IPS-NIHi11 (cell line): ENCODE measurements at regions not wholly inside any gene's neighbourhood (a gene's known extent, or its start where the extent isn't known, plus 50 kb on each side); places are given as distances from the start of the nearest gene placed in this dataset.

ENCODE experiments used
- DNase-seq: peaks from one replicate; pipeline ENCODE4 v3.0.0; 2012; ENCODE audit warnings: mixed read lengths, low spot score

DNA sequence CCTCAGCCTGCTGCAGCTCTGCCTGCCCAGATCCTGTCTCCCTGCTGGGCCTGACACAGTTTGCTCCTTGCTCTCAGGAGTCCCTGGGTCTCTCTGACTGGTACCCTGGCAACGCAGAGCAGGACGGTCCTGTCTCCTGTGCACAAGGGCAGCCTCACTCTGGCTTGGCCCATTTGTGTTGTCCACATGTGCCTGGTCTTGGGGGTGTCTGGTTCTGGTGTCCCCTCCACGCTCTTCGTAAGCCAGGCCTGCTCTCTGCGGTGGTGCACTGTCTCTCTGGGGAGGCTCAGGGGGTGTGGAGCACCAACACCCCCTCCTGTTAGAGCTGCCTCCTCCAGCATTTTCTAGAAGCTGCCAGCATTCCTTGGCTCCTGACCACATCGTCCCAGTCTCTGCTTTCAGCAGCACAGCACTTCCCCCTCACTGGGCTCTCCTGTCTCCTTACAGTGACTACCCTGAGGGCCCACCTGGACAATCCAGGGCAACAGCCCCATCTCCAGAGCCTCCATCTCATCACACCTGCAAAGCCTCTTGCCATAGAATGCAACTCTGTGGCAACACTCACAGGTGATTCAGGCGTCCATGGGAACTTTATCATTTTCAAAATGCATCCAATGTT, 235.6 kb upstream of the HS6ST1 start:
- no peak for DNase-seq

DNA sequence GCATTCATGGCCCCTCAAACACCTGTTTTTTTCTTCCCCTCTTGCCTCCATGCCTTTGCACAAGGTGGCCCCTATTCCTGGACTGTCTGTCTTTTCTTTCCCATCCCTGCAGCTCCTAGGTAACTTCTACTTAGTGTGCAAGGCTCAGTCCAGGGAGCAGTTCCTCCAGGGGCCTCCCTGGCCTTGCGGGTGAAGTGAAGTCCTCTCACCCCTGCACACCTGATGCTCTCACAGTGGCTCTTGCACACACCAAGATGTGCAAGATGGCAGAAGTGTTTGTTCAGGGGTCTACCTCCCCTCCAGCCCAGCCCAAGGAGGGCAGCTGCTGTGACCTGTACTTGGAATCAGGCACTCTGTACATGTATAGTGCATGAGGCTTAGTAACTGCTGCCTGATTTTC, 236.8 kb upstream of the HS6ST1 start:
- no peak for DNase-seq

DNA sequence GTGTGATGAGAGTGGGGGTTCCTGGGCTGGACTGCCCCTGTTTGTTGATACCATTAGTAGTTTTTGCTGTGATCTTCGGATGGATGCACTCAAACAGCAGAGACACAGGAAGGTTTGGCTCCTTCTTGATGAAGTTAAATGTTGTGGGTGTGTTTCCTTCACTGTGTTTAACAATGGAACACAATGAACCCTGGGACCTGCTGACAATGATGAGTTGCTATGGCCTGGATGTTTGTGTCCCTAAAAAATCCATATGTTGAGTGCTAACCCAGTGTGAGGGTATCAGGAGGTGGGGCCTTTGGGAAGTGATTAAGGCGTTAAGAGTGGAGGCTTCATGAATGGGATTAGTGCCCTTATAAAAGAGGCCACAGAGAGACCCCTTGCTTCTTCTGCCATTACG, 237.4 kb upstream of the HS6ST1 start:
- DNase-seq = no peak

DNA sequence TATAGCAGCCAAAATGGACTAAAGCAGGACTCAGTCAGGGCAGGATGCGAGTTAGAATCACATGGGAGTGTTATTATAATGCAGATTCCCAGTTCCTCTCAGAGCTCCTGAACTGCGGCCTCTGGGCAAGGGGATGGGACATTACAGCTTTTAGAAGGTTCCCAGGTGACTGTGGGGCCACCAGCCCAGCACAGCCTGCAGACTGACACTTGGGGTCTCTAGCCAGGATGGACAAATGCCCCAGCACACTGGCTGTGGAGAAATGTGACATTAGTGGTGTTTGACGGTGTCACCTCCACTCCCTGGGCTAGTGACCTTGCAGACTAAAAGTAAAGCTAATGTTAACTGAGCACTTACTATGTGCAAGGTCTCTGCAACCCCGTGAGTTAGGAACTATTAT, 238.0 kb upstream of the HS6ST1 start:
- DNase-seq = no peak

DNA sequence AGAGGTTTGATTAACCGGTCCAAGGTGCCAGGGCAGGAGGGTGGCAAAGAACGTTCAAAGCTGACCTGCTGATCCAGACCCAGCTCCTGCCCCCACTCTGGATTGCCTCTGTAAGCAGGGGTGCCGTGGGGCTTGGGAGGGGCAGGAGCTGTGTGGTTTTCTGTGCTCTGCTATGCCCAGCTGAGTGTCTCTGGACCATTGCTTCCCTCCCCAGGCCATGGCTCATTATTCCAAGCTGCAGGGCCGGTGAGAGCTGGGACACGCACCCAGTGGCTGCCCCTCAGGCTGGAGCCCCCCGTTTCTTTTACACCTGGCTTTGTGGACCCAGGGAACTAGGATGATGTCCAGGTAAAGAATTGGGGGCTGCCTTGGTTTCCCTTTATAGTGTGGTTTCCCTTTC, 238.4 kb upstream of the HS6ST1 start:
- no peak for DNase-seq

DNA sequence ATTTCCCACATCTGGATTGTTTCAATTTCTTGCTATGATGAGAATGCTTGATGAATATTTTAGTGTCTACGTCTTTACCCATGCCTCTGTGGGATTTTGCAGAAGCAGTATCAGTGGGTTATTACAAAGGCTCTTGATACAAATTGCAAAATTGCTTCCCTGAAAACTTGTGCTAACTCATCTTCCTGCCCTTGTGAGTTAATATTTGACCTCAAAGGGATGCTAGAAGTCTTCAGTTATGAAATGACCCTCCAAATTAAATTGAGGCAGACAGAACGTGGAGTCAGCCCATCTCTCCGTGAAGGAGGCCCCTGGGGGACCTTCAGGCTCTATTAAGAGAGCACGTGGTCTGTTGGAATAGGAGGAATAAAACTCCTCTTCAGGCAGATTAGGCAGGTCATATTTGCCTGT, 239.2 kb upstream of the HS6ST1 start:
- no peak for DNase-seq

DNA sequence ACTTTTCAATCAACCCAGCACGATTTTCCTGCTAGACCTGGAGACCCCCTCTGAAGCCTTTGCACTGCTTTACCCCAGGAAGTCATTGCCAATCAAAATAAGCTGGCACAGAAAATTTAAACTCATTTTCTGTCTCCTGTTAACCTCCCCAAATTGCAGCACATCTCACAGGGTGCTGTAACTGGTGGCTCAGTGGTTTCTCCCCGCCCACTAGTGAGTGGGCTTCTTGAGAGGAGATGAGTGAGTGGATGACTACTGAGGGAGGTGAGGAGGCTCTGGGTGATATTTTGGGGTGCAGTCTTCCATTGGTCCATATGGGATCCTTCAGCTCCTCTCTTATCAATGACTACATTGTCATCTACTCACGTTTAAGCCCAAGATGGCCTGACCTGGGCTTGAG, 239.8 kb upstream of the HS6ST1 start:
- DNase-seq = no peak

DNA sequence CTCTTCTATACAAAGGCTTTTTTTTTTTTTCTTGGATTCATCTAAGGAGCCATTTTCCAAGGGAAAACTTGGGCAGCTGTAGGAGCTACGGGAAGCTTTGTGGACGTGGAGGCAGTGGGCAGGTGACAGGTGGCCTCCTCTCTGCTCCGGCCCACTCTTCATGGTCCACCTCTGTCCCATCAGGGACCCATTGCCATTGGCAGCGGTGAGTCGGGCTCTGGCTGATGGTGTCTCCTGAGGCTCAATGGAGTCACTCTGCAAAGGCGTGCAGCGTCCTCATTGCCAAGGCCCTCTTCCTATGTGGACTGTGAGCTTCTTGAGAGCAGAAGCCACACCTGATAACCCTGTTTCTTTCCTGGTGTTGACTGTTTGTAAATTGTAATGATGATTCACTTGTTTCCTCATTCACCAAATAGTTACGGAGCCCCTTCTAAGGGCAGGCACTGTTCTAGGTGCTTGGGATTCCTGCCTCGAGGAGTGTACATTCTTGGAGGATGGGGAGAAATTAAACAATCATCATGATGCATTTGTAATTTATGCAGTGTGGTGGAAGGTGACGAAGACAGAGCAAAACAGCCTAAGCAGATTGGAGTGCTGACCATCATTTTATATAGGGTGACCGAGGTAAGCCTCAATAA, 240.3 kb upstream of the HS6ST1 start:
- no peak for DNase-seq

DNA sequence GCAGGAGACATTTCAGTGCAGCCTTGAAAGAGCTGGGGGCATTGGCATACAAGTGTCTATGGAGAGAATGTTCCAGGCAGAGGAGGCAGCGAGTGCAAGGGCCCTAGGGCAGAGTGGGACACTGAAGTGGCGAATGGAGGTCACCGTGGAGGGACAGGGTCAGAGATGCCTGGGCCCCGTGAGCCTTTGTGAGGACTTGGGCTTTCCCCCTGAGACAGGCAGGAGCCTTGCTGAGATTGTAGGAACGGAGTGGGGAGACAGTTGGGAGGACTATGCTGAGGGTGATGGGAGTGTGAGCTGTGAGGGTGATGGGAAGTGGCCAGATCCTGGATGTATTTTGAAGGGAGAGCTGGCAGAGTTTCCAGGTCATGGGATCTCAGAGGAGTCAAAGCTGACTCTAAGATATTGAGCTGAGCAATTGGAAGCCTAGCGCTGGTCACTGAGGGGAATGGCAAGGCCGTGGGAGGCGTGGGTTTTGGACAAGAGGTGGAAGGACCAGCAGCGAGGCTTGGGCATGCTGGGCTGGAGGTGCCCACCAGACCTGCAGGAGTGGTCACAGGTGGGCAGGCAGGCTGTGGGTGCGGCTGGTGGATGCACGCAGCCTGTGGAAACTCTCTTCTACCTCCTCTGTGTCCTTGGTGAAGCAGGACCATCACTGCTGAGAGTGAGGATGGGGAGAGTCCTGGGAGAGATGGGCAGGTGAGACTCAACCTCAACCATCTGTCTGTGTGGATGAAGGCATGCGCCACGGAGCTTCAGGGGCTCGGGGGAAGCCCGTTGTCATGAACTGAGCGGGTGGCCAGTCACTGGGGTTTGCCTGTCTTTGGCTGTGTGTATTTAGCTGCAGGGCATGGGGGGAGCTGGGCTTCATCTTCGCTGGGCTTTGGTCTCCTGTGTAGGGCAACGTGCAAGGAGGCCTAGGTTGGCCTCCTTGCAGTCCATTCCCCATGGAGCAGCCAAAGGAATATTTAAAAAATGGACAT, 241.2 kb upstream of the HS6ST1 start:
- no peak for DNase-seq

DNA sequence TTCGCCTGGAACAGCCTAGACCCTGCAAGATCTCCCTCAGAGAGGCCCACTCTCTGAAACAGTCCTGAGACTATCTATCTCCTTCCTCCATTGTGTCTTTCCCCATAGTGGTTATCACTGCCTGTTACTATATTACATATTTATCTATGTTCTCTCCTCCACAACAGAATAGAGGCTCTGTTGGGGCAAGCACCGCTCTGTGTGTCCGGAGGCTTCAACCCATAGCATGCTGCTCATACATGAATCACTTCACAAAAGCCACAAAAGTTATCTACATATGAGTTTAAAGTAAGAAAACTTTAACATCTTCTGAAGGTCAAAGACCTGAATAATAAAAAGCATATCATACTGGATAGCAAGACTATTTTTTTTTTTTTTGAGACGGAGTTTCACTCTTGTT, 242.1 kb upstream of the HS6ST1 start:
- no peak for DNase-seq

DNA sequence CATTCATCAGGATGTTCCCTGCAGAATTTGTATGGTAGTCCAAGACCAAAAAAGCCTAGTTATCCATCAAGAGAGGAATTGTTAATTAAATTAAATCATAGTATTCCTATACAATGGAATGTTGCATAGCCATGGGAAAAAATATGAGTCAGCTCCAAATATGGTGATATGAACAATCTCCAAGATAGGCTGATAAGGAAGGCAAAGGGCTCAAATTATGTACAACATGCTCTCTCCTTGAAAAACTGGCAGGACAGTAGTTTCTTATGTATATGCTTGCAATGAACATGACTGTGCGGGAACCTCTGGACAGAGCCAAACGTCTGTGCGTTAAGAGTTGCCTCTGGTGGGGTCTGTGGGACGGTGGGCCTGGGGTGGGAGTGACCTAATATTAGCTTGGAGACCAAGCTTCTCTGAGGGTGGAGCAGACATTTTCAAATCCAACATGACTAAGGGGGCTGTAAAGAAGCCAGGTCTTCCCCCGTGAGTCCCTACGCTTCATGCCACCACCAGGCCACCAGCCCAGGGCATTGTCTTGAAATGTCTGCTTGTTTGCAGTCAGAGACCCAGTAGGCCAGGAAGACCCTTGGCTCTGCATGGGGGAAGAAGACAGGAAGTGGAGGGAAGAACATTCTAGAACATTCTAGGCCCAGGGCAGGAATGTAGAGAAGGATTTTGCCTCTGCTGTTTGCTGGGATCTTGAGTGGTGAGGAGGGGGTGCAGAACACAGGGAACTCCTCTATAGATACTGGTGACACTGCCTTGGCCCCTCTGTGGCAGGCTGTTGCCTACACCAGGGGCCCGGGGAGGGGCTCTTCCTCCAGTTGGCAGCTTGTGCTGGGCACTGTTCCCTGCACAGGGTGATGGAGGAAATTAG, 244.0 kb upstream of the HS6ST1 start:
- no peak for DNase-seq

DNA sequence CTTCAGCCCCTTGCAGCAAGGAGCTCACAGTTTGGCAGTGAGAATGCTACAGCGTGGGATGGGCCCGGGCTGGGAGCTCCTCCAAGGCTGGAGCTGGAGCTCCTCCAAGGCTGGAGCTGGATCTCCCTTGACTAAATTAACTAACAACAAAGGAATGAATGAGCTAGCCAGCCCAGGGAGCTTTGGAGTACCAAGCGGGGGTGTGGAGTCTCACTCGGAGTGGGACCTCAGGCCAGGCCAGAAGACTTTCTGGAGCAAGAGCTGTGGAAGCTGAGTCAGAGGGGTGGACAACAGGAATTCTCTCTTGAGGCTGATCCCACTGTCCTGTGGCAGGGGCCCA, 244.7 kb upstream of the HS6ST1 start:
- no peak for DNase-seq

DNA sequence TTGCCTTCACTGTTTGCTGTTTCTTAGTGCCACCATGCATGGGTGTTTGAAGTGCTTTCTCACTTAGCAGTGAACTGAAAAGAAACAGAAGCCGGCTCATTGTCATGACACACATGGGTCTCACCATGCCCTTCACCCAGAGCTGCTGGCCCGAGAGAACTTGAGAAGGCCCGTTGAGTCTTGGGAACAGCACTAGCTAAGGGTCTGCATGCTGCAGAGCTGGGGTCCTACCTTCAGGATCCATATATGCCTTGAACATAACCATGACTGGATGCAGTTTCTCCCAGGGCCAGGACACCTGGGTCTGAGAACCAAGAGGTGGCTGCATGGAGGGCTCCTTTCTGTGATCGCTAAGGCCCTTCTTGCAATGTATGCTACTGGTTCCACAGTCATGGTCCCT, 245.5 kb upstream of the HS6ST1 start:
- no peak for DNase-seq

DNA sequence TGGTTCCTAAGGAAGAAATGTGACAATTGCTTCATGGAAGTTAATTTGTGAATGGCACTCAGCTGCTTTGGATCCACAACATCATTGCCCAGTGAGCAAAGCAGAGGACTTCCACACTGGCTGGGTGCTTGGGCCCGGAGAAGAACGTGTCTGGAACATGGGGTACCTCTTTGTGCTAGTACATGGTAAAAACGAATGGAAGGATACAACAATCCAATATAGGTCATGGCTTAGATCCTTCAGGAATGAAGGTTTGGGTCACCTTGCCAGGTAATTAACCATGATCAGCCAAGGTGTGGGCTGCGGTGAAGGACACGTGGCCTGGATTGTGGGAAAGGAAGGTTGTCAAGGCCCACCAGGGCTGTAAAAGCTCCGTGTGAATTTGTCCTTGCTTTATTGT, 245.9 kb upstream of the HS6ST1 start:
- DNase-seq = no peak

DNA sequence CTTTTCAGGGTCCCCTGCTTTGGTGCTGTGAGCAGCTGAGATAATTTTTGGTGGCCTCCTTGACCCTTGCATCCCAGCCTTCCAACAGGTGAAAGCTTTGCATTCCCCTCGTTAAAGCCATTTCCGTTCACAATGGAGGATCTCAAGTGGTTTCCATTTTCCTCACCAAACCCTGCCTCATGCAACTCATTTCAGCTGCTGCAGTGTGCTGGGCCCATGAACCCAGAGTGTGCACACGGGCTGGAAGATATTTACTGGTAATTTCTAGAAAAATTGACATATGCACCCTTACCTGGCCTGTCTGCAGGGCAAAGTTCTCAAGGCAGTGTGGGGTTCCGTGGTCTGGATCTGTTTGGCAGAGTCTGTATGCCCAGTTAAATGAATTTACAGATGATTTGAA, 246.8 kb upstream of the HS6ST1 start:
- no peak for DNase-seq

DNA sequence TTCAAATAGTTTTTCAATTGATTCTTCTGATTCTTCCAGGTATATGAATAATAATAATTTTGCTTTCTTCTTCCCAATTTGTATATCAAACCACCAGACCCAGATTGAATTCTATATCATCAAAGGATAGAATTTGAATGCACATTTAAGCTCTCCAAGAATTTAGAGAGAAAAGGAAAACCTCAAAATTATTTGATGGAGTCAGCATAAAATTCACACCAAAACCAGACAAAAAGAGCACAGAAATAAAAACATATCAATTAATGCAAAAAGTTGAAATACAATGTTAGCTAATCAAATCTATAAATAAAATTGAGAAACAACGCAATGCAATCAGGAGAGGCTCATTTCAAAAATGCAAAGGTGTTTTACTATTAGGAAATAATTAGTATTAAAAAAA, 248.0 kb upstream of the HS6ST1 start:
- DNase-seq = no peak

DNA sequence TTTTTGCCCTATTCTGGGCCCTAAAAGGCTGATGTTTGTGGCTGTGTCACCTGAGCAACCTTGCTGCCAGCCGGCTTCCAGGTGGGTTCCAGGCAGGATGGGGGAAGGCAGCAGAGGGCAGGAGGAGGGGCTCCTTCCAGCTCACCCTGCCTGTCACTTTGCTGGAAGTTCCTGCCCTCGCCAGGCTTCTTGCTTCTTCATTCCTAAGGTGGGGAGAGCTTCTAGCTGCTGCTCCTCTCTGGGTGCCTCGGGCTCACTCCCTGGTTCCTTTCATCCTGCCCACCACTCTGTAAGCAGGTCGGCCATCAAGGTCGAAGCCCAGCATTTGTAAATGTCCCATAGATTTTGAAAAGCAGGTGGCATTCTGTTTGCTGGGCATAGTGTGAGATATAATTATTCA, 249.4 kb upstream of the HS6ST1 start:
- DNase-seq = peak; percentile 68

DNA sequence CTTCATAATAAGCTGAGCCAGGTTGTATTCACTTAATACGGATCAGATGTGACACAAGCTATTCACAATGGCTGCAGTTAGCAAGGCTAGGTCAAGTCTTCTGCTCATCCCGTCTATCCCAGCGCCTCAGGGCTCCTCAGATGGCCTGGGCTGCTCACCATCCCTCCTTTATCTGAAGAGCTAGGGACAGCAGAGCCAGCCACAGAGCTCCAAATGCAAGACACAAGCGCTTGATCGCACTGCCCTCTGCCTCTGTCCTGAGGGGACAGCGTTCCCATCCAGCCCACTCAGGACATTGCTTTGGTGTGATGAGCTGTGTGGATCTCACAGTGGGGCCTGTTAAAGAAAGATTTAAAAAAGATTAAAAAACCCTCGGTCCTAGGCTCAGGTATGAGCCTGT, 254.4 kb upstream of the HS6ST1 start:
- no peak for DNase-seq

DNA sequence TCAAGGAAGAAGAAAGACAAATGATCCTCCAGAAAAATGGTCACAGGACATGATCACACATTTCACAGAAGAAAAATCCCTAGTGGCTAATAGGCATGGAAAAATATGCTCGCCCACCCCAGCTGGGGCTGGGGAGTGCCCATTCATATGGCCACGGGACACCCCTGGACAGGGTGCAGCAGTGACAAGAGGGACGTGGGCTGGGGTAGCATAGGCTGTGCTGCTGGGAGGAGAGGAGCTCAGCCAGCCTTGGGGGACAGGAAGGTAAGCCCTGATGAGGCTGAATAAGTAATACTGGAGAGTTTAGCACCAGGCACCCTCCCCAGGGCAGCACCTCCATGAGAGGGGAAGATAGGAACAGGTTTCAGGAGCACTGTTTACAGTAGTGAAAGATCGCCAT, 254.9 kb upstream of the HS6ST1 start:
- DNase-seq = no peak

DNA sequence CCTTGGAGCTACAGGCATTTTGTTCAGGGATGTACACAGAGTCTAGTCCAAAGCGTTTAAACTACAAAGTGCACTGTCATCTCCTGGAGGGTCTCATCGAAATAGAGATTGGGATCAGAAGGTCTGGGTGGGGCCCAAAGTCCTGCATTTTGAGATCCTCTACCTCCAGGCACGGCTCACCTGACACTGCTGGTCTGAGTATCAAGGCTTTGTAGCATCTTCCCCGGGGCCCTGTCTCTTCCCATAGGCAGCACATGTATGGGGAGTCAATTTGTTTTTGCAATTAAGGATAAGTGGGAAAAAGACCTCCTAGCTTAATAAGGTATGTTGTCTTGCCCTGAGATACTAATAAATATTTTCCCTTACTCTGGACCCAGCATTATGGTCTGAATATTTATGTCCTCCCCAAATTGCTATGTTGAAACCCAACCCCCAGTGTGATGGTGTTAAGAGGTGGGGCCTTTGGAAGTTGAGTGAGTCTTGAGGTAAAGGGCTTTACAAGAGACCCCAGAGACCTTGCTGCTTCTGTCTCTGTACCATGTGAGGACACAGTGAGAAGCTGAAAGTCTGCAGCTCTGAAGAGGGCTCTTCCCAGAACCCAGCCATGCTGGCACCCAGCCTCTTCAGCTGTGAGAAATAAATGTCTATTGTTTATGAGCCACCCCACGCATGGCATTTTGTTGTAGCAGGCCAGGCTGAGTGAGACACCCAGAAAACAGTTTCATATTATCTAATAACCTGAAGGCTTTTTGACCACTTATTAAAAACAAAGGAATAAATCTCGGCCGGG, 258.7 kb upstream of the HS6ST1 start:
- DNase-seq = no peak
